Fibroblast of villous mesenchyme (primary cell): ENCODE measurements at regions not wholly inside any gene's neighbourhood (a gene's known extent, or its start where the extent isn't known, plus 50 kb on each side); places are given as distances from the start of the nearest gene placed in this dataset.

ENCODE experiments used
- DNase-seq: peaks from one replicate; pipeline ENCODE4 v3.0.0-alpha.2; 2010; ENCODE audit warnings: low read depth
- H3K4me3 ChIP-seq: 2 replicates; pipeline ENCODE4 v1.5.1; 2011; ENCODE audit warnings: low read depth, mild to moderate bottlenecking, low read length
- CTCF ChIP-seq: IDR thresholded peaks from 2 replicates; pipeline ENCODE4 v1.5.1; 2012; ENCODE audit warnings: low read depth, mild to moderate bottlenecking, low read length; ENCODE audit not compliant: insufficient read depth

- DNase-seq, result no peak
- no peak overlapping the region for H3K4me3 ChIP-seq
- no peak for TF ChIP-seq CTCF
Measured at GRCh38 chr9:23382418-23382817, 443.6 kb downstream of the ELAVL2 start.

GRCh38 chr9:23394189-23394588 lies 431.9 kb downstream of the ELAVL2 start:
- no peak for TF ChIP-seq CTCF
- no peak for DNase-seq

GRCh38 chr9:23408874-23409273 lies 417.2 kb downstream of the ELAVL2 start:
- TF ChIP-seq CTCF, result no peak
- no peak for DNase-seq
- H3K4me3 ChIP-seq, result no peak overlapping the region

More at GRCh38 chr9:23394189-23394588, 431.9 kb downstream of the ELAVL2 start:
- no peak overlapping the region for H3K4me3 ChIP-seq

- no peak overlapping the region for H3K4me3 ChIP-seq
- no peak for DNase-seq
- TF ChIP-seq CTCF, result no peak
Measured at GRCh38 chr9:23412046-23412445, 414.0 kb downstream of the ELAVL2 start.

- no peak for DNase-seq
- TF ChIP-seq CTCF, result no peak
- H3K4me3 ChIP-seq, result no peak overlapping the region
Measured at GRCh38 chr9:23412458-23412857, 413.6 kb downstream of the ELAVL2 start.

GRCh38 chr9:23413541-23413940 lies 412.5 kb downstream of the ELAVL2 start:
- TF ChIP-seq CTCF, result no peak
- DNase-seq, result no peak
- H3K4me3 ChIP-seq, result no peak overlapping the region

GRCh38 chr9:23423999-23424398 lies 402.0 kb downstream of the ELAVL2 start:
- TF ChIP-seq CTCF, result no peak
- DNase-seq, result no peak
- H3K4me3 ChIP-seq, result no peak overlapping the region
